ENCODE measurements at regions not wholly inside any gene's neighbourhood (a gene's known extent, or its start where the extent isn't known, plus 50 kb on each side); places are given as distances from the start of the nearest gene placed in this dataset.

GRCh38 chr4:117293784-117294183 is 208.4 kb upstream of the TRAM1L1 start:
- no peaks in the 10 kb centered on the region for H3K27me3 Mint-ChIP-seq (ENCODE audit: insufficient read depth, unreplicated experiment)
- Histone ChIP-seq H3K4me3 (ENCODE audit: low read depth, low read length) (no peak overlapping the region), H3K4me1 (no peaks in the 10 kb centered on the region), H3K9me3 (no peaks in the 10 kb centered on the region), H3K27me3 (replicated peaks; ENCODE audit: control insufficient read depth, insufficient read depth, low read length) (no peaks in the 10 kb centered on the region), H3K36me3 (ENCODE audit: control insufficient read depth, insufficient read depth, low read length) (no peaks in the 10 kb centered on the region)
- ChIA-PET CTCF (no interaction called here), POLR2A (no interaction called here)
- H3K9me3 Mint-ChIP-seq (ENCODE audit: unreplicated experiment) = no peaks in the 10 kb centered on the region
- intact Hi-C loops (cut with micrococcal nuclease; ENCODE audit: unreplicated experiment) = no loop called here
- no TSS peak for BruUV-seq (replicated peaks)
- H3K4me1 Mint-ChIP-seq (ENCODE audit: low read depth, unreplicated experiment) = no peaks in the 10 kb centered on the region
- no peak overlapping the region for H3K4me3 Mint-ChIP-seq (ENCODE audit: unreplicated experiment)
- no peak for DNase-seq
- H3K27ac Mint-ChIP-seq (ENCODE audit: unreplicated experiment) = no peak overlapping the region
- H3K36me3 Mint-ChIP-seq (ENCODE audit: insufficient read depth, unreplicated experiment) = no peaks in the 10 kb centered on the region
- no peak for TF ChIP-seq CTCF (IDR thresholded peaks at IDR 0.05; ENCODE audit: insufficient read depth in 1 of 2, low read depth in 1 of 2, low read length in 1 of 2, severe bottlenecking in 1 of 2, unreplicated experiment in 1 of 2)

- Mint-ChIP-seq H3K9me3 (ENCODE audit: unreplicated experiment) (no peaks in the 10 kb centered on the region), H3K27ac (ENCODE audit: unreplicated experiment) (no peak overlapping the region), H3K4me3 (ENCODE audit: unreplicated experiment) (no peak overlapping the region), H3K36me3 (ENCODE audit: insufficient read depth, unreplicated experiment) (no peaks in the 10 kb centered on the region), H3K27me3 (ENCODE audit: insufficient read depth, unreplicated experiment) (no peaks in the 10 kb centered on the region), H3K4me1 (ENCODE audit: low read depth, unreplicated experiment) (no peaks in the 10 kb centered on the region)
- H3K36me3 ChIP-seq (ENCODE audit: control insufficient read depth, insufficient read depth, low read length) = no peaks in the 10 kb centered on the region
- DNase-seq = no peak
- POLR2A ChIA-PET = no interaction called here
- intact Hi-C loops (cut with micrococcal nuclease; ENCODE audit: unreplicated experiment) = no loop called here
- no peak for TF ChIP-seq CTCF (IDR thresholded peaks at IDR 0.05; ENCODE audit: insufficient read depth in 1 of 2, low read depth in 1 of 2, low read length in 1 of 2, severe bottlenecking in 1 of 2, unreplicated experiment in 1 of 2)
- no peaks in the 10 kb centered on the region for H3K4me1 ChIP-seq
- H3K9me3 ChIP-seq = no peaks in the 10 kb centered on the region
- no TSS peak for BruUV-seq (replicated peaks)
- no peaks in the 10 kb centered on the region for H3K27me3 ChIP-seq (replicated peaks; ENCODE audit: control insufficient read depth, insufficient read depth, low read length)
- H3K4me3 ChIP-seq (ENCODE audit: low read depth, low read length) = no peak overlapping the region
- CTCF ChIA-PET = no interaction called here
These were observed 216.8 kb upstream of the TRAM1L1 start for GRCh38 chr4:117302226-117302625.

- Histone ChIP-seq H3K36me3 (ENCODE audit: control insufficient read depth, insufficient read depth, low read length) (no peaks in the 10 kb centered on the region), H3K9me3 (no peaks in the 10 kb centered on the region), H3K27me3 (replicated peaks; ENCODE audit: control insufficient read depth, insufficient read depth, low read length) (no peaks in the 10 kb centered on the region), H3K4me1 (no peaks in the 10 kb centered on the region), H3K4me3 (ENCODE audit: low read depth, low read length) (no peak overlapping the region)
- Mint-ChIP-seq H3K4me3 (ENCODE audit: unreplicated experiment) (no peak overlapping the region), H3K27ac (ENCODE audit: unreplicated experiment) (no peak overlapping the region), H3K36me3 (ENCODE audit: insufficient read depth, unreplicated experiment) (no peaks in the 10 kb centered on the region), H3K9me3 (ENCODE audit: unreplicated experiment) (no peaks in the 10 kb centered on the region), H3K27me3 (ENCODE audit: insufficient read depth, unreplicated experiment) (no peaks in the 10 kb centered on the region), H3K4me1 (ENCODE audit: low read depth, unreplicated experiment) (no peaks in the 10 kb centered on the region)
- no TSS peak for BruUV-seq (replicated peaks)
- CTCF ChIA-PET = no interaction called here
- intact Hi-C loops (cut with micrococcal nuclease; ENCODE audit: unreplicated experiment) = no loop called here
- POLR2A ChIA-PET = no interaction called here
- TF ChIP-seq CTCF (IDR thresholded peaks at IDR 0.05; ENCODE audit: insufficient read depth in 1 of 2, low read depth in 1 of 2, low read length in 1 of 2, severe bottlenecking in 1 of 2, unreplicated experiment in 1 of 2) = no peak
- no peak for DNase-seq
These were observed 225.8 kb upstream of the TRAM1L1 start for GRCh38 chr4:117311215-117311614.
